Amniotic epithelial cell (primary cell): ENCODE measurements at regions not wholly inside any gene's neighbourhood (a gene's known extent, or its start where the extent isn't known, plus 50 kb on each side); places are given as distances from the start of the nearest gene placed in this dataset.
"Not testable (repeated sequence)": the region's sequence is repeated elsewhere in the genome, so short reads cannot be mapped to it uniquely, and the experiment has no call there.

Experiments
- DNase-seq: peaks from one replicate; pipeline ENCODE4 v3.0.0-alpha.2; 2010; ENCODE audit warnings: low read depth

GRCh38 chr18:38497266-38497665, 931.7 kb upstream of the CELF4 start:
- DNase-seq, result no peak

- no peak for DNase-seq
These were observed 930.7 kb upstream of the CELF4 start for GRCh38 chr18:38496222-38496793.

GRCh38 chr18:38494065-38494464, 928.5 kb upstream of the CELF4 start:
- no peak for DNase-seq

GRCh38 chr18:38491195-38491594, 925.6 kb upstream of the CELF4 start:
- no peak for DNase-seq

GRCh38 chr18:38489721-38490120, 924.1 kb upstream of the CELF4 start:
- DNase-seq, result not testable (repeated sequence)

- DNase-seq, result no peak
These were observed 921.9 kb upstream of the CELF4 start for GRCh38 chr18:38487521-38487920.

GRCh38 chr18:38483326-38483725, 917.7 kb upstream of the CELF4 start:
- no peak for DNase-seq

GRCh38 chr18:38481576-38481975, 916.0 kb upstream of the CELF4 start:
- DNase-seq, result no peak

GRCh38 chr18:38475686-38476085, 910.1 kb upstream of the CELF4 start:
- DNase-seq, result no peak

- no peak for DNase-seq
These were observed 907.9 kb upstream of the CELF4 start for GRCh38 chr18:38473535-38473934.

GRCh38 chr18:38470421-38470820, 904.8 kb upstream of the CELF4 start:
- DNase-seq, result no peak

GRCh38 chr18:38466426-38466825, 900.8 kb upstream of the CELF4 start:
- DNase-seq, result no peak

GRCh38 chr18:38464024-38464423, 898.4 kb upstream of the CELF4 start:
- no peak for DNase-seq

GRCh38 chr18:38460657-38461056, 895.1 kb upstream of the CELF4 start:
- no peak for DNase-seq

- DNase-seq, result no peak
These were observed 893.8 kb upstream of the CELF4 start for GRCh38 chr18:38459131-38459994.

GRCh38 chr18:38458698-38459097, 893.1 kb upstream of the CELF4 start:
- DNase-seq, result no peak

- no peak for DNase-seq
These were observed 890.7 kb upstream of the CELF4 start for GRCh38 chr18:38456253-38456652.

- DNase-seq, result no peak
These were observed 889.3 kb upstream of the CELF4 start for GRCh38 chr18:38454764-38455469.

- DNase-seq, result no peak
These were observed 888.3 kb upstream of the CELF4 start for GRCh38 chr18:38453880-38454279.

GRCh38 chr18:38450876-38451275, 885.3 kb upstream of the CELF4 start:
- DNase-seq, result no peak

GRCh38 chr18:38445804-38446145, 880.2 kb upstream of the CELF4 start:
- DNase-seq, result no peak

GRCh38 chr18:38444971-38445803, 879.6 kb upstream of the CELF4 start:
- no peak for DNase-seq
